Cerebellar cortex (tissue), 1 donor: ENCODE measurements at regions not wholly inside any gene's neighbourhood (a gene's known extent, or its start where the extent isn't known, plus 50 kb on each side); places are given as distances from the start of the nearest gene placed in this dataset.
"Not testable (repeated sequence)": the region's sequence is repeated elsewhere in the genome, so short reads cannot be mapped to it uniquely, and the experiment has no call there.

Source experiments
- DNase-seq: peaks from one replicate; pipeline ENCODE4 v3.0.0-alpha.2; 2015; ENCODE audit warnings: low spot score

- DNase-seq = no peak
Observed at GRCh38 chr6:159642995-159643394, 50.0 kb downstream of the SOD2 start.

DNA sequence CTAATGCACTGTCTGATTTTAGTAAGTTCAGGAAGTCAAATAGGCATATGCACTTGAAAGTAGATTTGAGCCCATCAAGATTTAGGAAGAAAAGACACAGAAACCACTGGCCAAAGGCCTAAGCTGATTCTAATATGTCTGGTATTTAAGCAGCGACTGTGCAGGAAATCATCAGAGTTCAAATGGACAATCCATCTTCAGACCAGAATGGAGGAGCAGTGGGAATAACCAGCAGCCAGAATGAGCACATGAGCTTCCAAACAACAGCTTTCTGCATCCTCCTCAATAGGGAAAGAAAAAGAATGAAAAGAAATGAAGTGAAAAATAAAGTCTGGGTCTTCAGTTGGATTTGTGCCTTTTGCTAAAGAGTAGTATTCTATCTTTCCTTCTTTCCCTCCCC is 50.6 kb downstream of the SOD2 start:
- DNase-seq = no peak

GRCh38 chr6:159640722-159641482 is 52.1 kb downstream of the SOD2 start:
- no peak for DNase-seq

GRCh38 chr6:159640322-159640721 is 52.7 kb downstream of the SOD2 start:
- no peak for DNase-seq

DNA sequence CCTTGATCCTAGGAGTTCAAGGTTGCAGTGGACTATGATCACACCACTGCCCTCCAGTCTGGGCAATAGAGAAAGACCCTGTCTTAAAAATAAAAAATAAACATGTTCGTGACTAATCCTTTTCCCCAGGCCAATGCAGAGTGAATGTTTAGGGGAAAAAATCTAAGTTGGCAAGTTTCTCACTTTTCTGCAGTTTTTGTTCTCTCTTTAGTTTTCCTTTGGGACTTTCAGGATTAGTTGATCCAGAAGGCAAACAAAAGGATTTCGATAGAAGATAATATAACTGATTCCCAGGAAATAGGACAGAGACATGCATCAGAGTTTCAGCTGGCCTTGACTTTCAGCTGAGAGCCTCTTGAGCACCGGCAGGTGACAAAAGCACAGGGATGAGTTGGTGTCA is 53.3 kb downstream of the SOD2 start:
- no peak for DNase-seq

- no peak for DNase-seq
Observed at GRCh38 chr6:159633196-159633595, 59.8 kb downstream of the SOD2 start.

GRCh38 chr6:159631886-159632285 is 61.2 kb downstream of the SOD2 start:
- no peak for DNase-seq

- no peak for DNase-seq
Observed at GRCh38 chr6:159627939-159628338, 65.1 kb downstream of the SOD2 start.

DNA sequence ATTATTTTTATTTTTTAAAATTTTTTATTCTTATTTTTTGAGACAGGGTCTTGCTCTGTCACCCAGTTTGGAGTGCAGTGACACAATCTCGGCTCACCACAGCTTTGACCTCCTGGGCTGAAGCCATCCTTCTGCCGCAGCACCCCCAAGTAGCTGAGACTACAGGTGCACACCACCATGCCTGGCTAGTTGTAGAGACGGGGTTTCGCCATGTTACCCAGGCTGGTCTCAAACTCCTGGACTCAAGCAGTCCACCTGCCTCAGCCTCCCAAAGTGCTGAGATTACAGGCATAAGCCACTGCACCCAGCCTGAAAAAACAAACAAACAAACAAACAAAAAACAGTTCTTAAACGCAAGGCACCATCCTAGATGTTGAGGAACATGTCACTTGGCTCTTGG is 66.5 kb downstream of the SOD2 start:
- not testable (repeated sequence) for DNase-seq

DNA sequence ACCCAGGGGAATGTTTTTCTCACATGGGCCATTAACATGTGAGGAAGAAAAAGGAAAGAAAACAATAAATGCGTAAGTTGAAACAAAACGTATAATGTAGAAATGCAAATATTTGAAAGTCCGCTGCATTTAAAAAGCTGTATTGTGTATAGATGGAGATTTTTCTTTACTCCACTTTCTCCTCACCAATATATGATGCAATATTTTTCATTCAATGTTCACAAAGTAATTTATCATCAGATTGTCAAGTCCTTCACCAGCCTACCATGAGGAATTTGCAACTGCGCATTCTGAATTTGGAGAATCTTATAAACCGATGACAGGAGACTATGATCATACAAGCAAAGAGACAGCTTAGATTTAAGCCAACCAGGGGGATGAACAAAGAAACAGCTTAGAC is 69.9 kb downstream of the SOD2 start:
- DNase-seq = no peak

- no peak for DNase-seq
Observed at GRCh38 chr6:159620947-159621346, 72.1 kb downstream of the SOD2 start.

- no peak for DNase-seq
Observed at GRCh38 chr6:159617444-159617843, 75.6 kb downstream of the SOD2 start.

DNA sequence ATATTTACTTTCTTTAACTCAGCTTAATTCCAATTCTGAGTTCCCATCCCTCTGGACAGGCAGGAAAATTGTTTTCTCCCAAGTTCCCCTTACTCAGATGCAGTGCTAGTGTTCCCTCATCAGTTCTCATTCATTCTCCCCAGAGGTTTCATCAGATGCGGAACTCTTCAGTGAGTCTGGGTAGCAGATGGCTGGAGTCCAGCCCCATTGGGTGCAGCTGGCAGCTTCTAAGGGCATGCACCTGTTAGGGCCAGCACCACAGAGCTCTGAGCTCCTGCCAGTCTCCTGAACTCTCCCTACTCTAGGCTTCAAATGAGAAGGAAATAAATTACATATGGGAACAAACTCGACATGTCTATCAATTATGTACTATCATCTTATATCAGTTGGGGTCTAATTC is 76.6 kb downstream of the SOD2 start:
- DNase-seq = no peak

DNA sequence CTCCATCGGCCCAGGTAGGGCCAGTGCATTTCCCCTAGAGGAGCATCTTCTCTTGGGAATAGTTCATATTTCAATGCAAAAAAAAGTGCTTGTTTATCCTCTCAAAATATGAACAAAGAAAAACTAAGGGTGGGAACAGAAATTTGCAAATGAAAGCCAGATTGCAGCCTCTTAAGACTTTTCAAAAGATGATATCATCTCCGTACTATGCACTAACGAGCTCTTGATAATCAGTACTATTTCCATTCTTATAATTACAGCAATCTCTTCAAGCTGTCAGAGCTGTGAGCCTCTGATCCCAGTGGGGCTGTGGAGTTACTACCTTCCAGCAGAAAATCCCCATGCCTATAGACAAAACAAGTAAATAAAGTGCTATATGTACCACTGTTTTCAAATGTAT is 77.1 kb downstream of the SOD2 start:
- DNase-seq = no peak

DNA sequence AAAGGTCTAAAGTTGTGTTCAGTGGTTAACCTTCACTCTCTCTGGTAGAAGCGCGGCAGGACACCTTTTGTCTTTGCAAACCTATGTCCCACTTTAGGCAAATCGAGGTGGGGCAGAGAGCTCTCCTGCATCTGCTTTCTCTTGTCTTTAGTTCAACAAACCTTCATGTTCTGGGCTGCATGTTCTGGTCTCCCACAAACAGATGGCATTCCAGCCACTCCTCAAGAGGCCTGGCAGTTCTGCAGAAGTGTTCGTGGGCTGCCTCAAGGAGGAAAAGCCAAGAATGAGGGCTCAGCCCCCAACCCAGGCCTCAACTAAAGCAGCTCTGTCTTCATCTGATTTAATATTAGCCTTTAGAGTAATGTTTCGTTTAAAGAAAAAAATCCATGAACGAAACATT is 82.2 kb downstream of the SOD2 start:
- DNase-seq = no peak

DNA sequence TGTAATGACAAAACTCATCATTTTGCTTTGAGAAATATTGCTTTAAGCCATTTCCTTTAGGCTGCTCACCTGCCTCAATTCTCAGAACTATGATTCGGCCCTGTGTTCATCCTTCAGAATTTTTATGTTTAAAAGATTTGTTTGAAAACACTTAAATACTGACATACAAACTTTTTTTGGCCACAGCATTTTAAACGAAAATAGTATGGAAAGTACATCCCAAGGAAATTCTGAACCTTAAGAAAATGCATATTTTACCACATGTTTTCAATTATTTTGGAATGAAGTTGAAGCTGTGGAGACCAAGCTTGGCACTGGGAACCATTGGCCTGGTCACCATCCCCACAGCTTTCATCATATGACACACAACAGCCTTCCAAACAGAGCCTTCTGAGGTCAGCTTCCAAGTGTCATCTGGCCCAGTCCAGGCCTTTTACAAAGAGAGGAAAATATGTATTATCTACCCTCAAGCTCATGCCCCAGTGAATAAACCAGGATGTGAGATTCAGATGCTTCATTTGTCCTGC is 83.3 kb downstream of the SOD2 start:
- DNase-seq = no peak

DNA sequence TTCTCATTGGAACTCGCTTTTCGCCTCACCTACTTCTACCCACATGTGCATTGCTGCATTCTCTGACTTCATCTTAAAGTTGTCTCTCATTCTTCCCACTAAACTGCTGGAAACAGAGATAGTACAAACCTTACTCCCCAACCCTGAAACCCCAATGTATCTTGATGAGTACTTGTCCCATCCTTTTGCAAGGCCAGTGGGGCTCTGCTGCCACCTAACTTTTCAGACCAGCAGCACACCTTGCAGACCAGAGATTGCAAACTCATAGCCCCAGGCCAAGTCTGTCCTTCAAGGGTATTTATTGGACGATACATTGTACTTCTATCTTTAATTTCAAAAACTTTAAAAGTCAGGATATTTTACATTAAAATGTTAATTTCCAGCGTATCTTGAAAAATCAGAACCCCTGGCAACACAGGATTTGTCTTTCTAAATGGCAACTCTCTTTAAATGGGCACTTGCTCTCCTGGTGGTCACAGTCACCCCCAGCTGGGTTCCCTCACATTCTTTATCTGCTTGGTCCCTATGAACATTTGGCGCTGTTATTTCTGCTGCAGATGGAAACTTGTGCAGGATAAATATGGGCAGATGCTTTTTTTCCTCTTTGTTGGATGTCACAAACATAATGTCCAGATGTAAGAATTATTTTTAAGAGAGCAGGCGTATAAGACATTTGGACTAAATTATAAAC is 83.9 kb downstream of the SOD2 start:
- DNase-seq = peak; percentile 7

GRCh38 chr6:159606786-159607185 is 86.3 kb downstream of the SOD2 start:
- DNase-seq = no peak

- no peak for DNase-seq
Observed at GRCh38 chr6:159604443-159604956, 88.5 kb downstream of the SOD2 start.

GRCh38 chr6:159602431-159603041 is 90.5 kb downstream of the SOD2 start:
- no peak for DNase-seq

DNA sequence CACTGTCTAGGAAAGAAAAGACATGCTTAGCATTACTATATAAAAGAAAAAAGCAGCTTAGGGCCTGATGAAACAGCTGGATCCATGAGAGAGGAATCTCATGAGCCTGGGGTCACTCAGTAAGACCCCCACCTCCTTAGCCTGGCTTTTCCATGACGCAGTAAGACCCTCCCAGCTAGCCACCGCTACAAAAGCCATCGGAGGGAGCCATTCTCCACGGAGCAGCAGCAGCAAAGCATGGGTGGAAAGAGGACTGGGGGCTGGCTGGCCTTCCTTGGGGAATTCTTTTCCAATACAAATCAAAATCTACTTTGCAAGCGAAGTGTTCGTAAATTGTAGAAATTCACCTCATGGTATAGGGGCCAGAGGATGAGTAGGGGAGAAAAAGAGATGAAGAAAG is 91.8 kb downstream of the SOD2 start:
- DNase-seq = no peak

DNA sequence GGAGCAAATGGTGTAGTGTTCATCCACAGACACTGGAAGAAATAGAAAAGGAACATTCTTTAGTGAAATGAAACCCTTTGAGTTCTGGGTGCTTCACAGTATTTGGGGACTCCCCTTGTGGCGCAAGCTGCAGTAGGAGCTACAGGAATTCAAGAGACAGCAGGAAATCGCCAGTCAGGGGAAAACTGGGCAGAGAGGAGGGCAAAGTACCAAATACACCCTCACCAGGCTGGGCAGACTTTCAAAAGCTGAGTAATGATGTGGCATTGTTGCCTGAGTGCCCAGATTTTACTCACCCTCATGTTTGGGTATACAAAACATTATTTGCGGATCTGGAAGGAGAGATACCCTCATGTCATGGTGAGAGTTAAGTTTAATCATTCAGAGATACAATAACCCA is 97.9 kb downstream of the SOD2 start:
- peak; percentile 39 for DNase-seq

DNA sequence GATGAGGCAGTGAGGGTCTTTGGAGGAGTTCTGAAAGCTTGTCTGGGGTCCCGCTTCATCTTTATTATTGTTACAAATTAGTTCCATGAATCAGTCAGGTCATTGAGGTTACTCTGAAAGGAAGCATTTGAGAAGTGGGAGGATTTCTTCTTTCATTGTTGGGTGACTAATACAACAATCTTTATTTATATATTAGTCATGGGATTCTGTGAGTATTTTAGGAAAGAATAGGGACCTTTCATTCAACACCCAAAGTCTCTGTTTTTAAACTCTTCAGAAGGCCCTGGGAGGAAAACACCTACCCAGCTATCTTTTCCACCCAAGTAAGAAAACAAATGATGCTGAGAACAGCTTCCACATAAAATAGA is 98.3 kb downstream of the SOD2 start:
- DNase-seq = no peak
